ENCODE measurements at regions not wholly inside any gene's neighbourhood (a gene's known extent, or its start where the extent isn't known, plus 50 kb on each side); places are given as distances from the start of the nearest gene placed in this dataset.

- DNase-seq (ENCODE audit: low spot score) (no peak), ATAC-seq (no peak), FAIRE-seq (no peak)
- intact Hi-C loops (cut with micrococcal nuclease; ENCODE audit: unreplicated experiment) (no loop called here), in situ Hi-C loops (cut with HindIII; ENCODE audit: extremely low pct_ligation_motif_present, low pct_unique_long_range_greater_than_20kb) (no loop called here)
- Histone ChIP-seq H3K27me3 (ENCODE audit: control insufficient read depth in 1 of 2, insufficient read depth in 2 of 2, low read length in 2 of 2) (no peaks in the 10 kb centered on the region), H3K36me3 (replicated peaks in 1 of 2; ENCODE audit: control insufficient read depth in 1 of 2, insufficient read depth in 2 of 2, low read length in 2 of 2) (no peaks in the 10 kb centered on the region), H3K27ac (ENCODE audit: extremely low read length, insufficient read depth, low read length) (no peak overlapping the region), H3K4me1 (ENCODE audit: insufficient read depth, low read length) (peaks cover 79% of the 10 kb centered on the region), H2AFZ (ENCODE audit: low read length) (no peak overlapping the region), H4K20me1 (ENCODE audit: insufficient read depth, low read length) (no peaks in the 10 kb centered on the region), H3K4me3 (replicated peaks in 1 of 3; ENCODE audit: insufficient read depth in 1 of 3, low read depth in 2 of 3, low read length in 3 of 3) (no peak overlapping the region), H3K79me2 (ENCODE audit: insufficient read depth, low read length) (no peaks in the 10 kb centered on the region), H3K4me2 (ENCODE audit: low read depth, low read length) (no peak overlapping the region), H3K9ac (ENCODE audit: insufficient read depth, low read depth, low read length) (0 out of 2 replicates have a peak overlapping the region, but pooled peaks have one; percentile 70), H3K9me3 (ENCODE audit: low read length) (no peaks in the 10 kb centered on the region)
- no TSS peak for BruUV-seq (replicated peaks)
- CTCF ChIA-PET (ENCODE audit: low intra/inter-chr PET ratio, low total read pairs): no interaction called here
- POLR2A ChIA-PET: interaction anchor here (1.4 to 2.6 kb wide), 5 partner anchors 11 to 252 kb away, joined by 4 to 46 read pairs (median 11); no protein-coding TSS in a partner anchor
- WGBS (ENCODE audit: low lambda C conversion rate): 94% methylated on average over 3 of the region's 3 CpGs
- TF ChIP-seq TEAD2 (CRISPR knock-in tag; IDR thresholded peaks at IDR 0.05) (no peak), SOX13 (IDR thresholded peaks at IDR 0.05) (no peak), SOX13 (CRISPR knock-in tag; conservative IDR thresholded peaks at IDR 0.05 in 1 of 2, IDR thresholded peaks at IDR 0.05 in 1 of 2) (no peak), POLR2G (IDR thresholded peaks at IDR 0.05; ENCODE audit: low read depth, low read length) (no peak), PCBP2 (optimal IDR thresholded peaks at IDR 0.05; ENCODE audit: low read depth, low read length, poor library complexity, severe bottlenecking) (no peak), ZNF18 (CRISPR knock-in tag; IDR thresholded peaks at IDR 0.05; ENCODE audit: insufficient replicate concordance) (no peak), ZFYVE20 (CRISPR knock-in tag; IDR thresholded peaks at IDR 0.05; ENCODE audit: borderline replicate concordance, low read depth) (no peak), ARNTL (CRISPR knock-in tag; IDR thresholded peaks at IDR 0.05) (no peak), IKZF5 (CRISPR knock-in tag; IDR thresholded peaks at IDR 0.05) (no peak), ZNF558 (CRISPR knock-in tag; IDR thresholded peaks at IDR 0.05; ENCODE audit: borderline replicate concordance) (no peak), HDAC2 (CRISPR knock-in tag; IDR thresholded peaks at IDR 0.05) (no peak), UBTF (CRISPR knock-in tag; IDR thresholded peaks at IDR 0.05) (no peak), CCAR2 (optimal IDR thresholded peaks at IDR 0.05; ENCODE audit: low read depth, low read length) (no peak), ZNF530 (CRISPR knock-in tag; IDR thresholded peaks at IDR 0.05; ENCODE audit: low read depth) (no peak)
- TF ChIP-seq, protein P1, sequence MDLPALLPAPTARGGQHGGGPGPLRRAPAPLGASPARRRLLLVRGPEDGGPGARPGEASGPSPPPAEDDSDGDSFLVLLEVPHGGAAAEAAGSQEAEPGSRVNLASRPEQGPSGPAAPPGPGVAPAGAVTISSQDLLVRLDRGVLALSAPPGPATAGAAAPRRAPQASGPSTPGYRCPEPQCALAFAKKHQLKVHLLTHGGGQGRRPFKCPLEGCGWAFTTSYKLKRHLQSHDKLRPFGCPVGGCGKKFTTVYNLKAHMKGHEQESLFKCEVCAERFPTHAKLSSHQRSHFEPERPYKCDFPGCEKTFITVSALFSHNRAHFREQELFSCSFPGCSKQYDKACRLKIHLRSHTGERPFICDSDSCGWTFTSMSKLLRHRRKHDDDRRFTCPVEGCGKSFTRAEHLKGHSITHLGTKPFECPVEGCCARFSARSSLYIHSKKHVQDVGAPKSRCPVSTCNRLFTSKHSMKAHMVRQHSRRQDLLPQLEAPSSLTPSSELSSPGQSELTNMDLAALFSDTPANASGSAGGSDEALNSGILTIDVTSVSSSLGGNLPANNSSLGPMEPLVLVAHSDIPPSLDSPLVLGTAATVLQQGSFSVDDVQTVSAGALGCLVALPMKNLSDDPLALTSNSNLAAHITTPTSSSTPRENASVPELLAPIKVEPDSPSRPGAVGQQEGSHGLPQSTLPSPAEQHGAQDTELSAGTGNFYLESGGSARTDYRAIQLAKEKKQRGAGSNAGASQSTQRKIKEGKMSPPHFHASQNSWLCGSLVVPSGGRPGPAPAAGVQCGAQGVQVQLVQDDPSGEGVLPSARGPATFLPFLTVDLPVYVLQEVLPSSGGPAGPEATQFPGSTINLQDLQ (CRISPR knock-in tag; IDR thresholded peaks at IDR 0.05): no peak
These were observed 254.1 kb upstream of the IRF2BP2 start for GRCh38 chr1:234864116-234864515.
